Middle frontal gyrus (tissue), 1 donor: ENCODE measurements at regions not wholly inside any gene's neighbourhood (a gene's known extent, or its start where the extent isn't known, plus 50 kb on each side); places are given as distances from the start of the nearest gene placed in this dataset.

ENCODE experiments used
- DNase-seq: peaks from one replicate; pipeline ENCODE4 v3.0.0-alpha.2; 2015; ENCODE audit warnings: low spot score; ENCODE audit errors: extremely low spot score

DNA sequence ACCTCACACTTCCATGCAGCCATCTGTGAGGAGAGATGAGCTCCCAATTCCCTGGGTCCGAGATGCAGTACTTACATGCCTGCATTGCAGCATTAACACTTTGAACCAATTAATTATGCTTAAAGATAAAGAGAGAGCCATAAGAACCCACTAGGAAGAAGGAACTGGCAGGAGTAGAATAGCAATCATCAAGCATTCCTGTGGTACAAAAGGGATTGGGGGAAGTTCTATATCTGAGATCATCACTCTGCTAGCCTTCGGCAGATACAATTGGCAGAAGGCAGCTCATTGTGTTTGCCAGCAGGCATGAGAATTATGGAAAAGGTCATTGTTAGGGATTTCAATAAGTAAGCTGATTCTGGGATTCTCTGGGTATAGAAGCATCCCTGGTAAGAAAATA lies 891.4 kb downstream of the NTRK3 start:
- DNase-seq = no peak

- DNase-seq = no peak
Observed at GRCh38 chr15:87362531-87362930, 894.0 kb downstream of the NTRK3 start.

DNA sequence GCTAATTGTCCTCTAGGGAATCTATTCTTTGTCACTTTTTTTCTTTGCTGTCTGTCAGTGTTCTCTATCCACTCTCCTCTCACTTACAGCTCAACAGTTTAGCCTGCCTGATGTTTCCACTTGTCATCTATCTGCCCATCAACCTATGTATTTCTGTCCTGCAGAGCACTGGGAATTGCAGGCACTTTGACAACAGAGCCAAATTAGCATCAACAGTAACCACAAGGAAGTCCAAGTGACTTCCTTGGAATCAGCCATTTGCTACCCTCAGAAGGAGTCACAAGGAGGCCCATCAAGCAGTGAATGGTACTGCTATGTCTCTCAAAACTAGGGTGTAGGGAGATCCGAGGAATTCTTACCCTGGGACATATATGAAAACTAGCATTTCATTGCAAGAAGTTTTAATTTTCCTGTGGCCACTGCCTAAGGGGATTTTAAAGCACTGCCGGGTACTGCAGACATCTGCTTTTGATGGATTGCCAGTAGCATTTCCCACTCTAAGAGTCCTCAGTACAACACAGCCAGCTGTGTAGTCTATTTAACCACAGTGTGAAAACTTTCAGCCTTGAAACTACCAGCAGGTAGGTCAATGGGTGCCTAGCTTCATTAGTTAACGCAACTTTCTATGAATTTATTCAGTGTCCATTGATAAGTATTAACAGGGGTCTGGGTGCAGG lies 898.8 kb downstream of the NTRK3 start:
- no peak for DNase-seq

DNA sequence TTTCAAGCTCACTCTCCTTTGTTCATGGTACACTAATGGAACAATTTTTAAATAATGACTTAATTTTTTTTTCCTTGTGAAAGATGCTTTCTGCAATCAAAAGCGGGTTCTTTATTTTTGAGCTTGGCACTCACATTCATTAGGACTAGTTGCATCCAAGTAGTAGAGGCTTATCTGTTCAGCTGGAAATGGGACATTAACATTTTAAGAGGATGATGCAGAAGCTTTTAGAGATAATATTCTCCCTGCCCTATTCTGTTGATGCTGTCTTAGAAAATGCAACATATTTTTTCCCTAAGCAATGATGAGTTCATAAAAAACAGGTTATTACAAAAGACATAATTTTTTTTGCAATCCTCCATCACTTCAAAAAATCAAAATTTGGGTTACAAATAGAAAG lies 900.6 kb downstream of the NTRK3 start:
- DNase-seq = no peak

DNA sequence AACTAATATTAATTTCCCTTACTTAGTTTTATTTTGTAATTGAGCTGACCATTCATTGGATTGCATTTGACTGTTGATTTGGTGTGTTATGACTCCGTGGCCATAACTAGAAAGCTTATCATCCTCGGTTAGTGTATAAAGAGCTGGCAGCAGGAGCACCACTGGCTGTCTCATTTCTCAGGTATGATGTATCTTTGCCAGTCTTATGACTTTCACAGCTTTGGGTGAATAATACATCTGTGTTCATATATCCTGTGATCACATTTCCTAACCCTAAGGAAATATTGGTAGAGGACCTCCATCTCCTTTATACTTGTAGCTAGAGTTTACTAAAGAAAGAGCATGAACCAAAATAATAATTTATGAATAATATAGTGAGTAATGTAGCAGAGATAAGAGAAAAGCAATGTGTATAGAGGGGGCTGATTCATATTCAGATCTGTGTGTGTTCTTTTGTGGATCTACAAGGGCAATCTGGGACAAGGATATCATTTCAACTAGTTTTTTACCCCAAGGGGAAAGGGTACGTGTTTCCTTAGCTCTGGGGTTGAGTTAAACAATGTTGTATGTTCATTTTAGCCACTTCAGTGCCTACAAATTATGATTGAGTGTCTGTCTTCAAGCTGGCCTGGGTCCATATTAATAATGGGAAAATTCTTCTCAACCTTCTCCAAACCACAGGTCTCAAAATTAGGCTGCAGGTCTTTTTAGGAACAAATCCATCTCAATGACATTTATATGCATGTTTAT lies 901.7 kb downstream of the NTRK3 start:
- no peak for DNase-seq

DNA sequence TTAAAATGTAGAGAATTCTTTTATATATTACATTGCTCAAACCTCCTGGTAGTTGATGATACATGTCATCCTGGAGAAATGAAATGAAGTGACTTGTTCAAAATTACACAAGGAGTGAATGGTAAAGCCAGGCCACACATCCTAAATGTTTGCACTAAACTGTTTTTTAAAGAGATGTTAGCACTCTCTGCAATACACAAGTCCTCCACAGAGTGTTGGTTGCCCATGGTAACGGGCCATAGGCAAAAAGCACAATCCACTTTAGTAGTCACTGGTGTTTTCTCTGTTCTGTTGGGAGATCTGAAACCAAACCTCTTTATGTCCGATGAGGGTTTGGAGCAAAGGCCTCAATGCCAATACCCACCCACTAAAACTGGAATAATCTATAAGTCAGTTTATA lies 907.4 kb downstream of the NTRK3 start:
- no peak for DNase-seq

DNA sequence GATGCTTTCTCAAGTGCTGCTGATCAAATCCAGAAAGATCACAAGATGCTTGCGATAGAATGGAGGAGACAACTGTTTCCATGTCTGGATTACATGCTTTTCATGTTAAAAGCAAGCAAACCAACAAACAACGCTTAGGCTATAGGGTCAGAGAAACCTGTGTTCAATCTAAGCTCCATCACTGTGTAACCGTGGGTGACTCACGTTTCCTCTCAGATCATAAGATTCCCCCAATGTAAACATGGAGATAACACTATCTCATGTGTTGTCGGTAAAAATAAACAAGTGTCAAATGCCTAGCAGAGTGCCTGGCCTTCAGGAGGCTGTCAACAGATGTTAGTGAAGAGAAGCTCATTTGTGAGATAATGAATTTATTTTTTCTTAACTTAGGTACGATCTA lies 907.8 kb downstream of the NTRK3 start:
- DNase-seq = no peak

DNA sequence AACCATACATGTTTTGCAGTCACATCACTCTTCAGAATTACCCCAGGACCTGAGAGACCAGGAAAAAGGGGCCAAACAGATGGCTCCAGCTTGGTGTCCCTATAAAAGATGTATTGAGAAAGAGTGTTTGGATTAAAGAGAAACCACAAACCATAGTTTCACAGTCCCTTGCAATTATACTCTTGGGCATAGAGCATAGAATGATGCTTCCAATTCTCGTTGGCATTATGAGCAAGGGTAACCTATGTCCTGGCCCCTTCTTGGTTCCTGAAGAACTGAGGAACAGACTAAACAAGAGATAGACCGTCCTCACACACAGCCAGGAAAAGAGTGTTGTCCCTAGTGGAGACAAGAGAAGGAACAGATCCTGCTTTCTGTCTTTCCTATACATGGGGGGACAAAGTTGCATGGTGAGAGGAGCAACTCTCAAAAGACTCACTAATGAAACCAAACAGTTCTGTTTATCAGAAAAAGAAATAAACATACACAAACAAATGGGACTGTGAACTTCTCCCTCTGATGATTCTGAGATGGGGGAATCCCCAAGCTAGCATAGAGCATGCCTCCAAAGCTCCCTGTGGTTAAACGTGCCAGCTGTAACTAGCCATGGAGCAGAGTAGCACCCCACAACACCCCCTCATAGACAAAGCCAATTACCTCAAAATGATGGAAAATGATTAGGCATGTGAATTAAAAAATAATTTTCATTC lies 908.6 kb downstream of the NTRK3 start:
- DNase-seq = no peak

DNA sequence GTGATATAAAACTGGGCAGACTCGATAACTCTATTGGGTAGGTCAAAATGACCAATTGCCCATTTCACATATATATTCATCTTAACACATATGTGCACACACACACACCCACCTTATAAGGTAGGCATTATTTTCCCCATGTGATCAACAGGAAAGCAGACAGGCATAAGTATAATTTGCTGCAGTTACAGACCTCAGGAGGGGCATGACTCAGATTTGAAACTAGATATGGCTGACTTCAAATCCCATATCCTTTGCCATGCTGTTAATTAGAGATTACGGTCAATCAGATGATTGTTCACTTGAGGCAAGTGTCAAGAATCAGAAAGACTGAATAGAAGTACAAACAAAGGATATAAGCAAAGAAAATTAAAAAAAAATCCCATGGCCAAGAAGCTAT lies 910.6 kb downstream of the NTRK3 start:
- DNase-seq = no peak

DNA sequence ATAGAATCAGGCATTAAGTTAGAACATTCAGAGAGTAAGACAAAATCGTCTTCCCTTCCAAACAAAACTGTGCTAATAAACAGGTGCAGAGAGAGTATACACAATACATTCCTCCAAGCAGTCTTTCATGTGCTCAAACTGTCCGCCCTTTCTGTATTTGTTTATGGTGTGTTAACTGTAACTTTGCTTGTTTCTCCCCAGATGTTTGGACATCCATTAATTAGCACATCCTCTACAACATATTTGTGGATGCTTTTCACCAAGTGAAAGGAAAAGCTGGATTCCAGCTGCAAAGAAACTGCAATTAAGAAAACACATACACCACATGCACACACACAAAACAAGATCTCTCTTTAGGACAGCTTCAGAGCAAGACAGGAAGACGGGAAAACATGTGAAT lies 912.6 kb downstream of the NTRK3 start:
- DNase-seq = no peak

DNA sequence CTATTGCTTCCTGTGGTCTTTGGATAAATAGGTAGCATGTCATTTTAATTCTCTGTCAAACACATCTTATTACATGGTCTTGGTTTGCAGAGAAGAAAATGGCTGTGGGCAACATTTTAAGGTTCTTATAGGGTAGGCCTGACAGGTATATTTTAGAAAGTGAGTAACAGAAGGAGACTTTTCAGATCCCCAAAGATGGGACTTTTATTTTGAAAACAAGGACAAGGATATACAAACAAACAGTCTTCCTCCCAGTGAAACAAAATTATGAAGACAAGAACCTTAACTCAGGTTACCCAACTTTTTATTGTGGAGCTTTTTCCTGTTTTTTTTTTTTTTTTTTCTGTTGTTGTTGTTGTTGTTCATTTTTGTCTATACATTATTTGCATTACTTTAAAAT lies 916.2 kb downstream of the NTRK3 start:
- no peak for DNase-seq

- no peak for DNase-seq
Observed at GRCh38 chr15:87326269-87326668, 930.3 kb downstream of the NTRK3 start.

GRCh38 chr15:87322870-87323269 lies 933.7 kb downstream of the NTRK3 start:
- DNase-seq = no peak

DNA sequence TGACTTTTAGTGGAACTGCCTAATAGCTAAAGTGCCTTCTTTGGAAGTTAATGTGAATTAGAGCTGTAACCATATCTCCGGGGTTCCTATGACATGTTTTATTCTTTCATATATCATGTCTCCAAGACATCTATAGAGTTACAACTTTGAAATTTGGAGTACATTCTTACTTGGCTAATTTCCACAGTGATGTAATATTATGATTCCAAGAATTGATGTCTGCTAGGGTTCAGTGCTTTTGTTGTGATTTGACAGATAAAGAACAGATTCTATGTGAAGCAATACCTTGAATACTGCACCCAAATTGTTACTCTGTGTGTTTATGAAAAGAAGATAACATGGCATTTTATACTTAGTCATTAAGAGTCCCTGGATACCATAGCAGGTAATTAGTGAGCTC lies 934.3 kb downstream of the NTRK3 start:
- no peak for DNase-seq

- DNase-seq = no peak
Observed at GRCh38 chr15:87317900-87318299, 938.6 kb downstream of the NTRK3 start.

GRCh38 chr15:87312221-87312620 lies 944.3 kb downstream of the NTRK3 start:
- DNase-seq = no peak

GRCh38 chr15:87300146-87300545 lies 956.4 kb downstream of the NTRK3 start:
- no peak for DNase-seq

DNA sequence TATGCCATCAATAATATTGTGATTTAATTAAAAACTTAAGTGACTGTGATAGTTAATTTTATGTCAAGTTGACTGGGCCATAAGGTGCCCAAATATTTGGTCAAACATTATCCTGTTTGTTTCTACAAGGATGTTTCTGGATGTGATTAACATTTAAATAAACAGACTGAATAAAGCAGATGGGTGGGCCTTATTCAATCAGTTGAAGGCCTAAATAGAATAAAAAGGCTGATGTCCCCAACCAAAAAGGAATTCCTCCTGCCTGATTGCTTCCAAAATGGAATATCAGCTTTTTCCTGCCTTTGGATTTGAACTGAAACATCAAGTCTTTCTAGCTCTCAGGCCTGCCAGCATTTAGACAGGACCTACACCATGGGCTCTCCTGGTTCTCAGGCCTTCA lies 961.7 kb downstream of the NTRK3 start:
- no peak for DNase-seq

- DNase-seq = no peak
Observed at GRCh38 chr15:87293031-87293430, 963.5 kb downstream of the NTRK3 start.

GRCh38 chr15:87287156-87287555 lies 969.4 kb downstream of the NTRK3 start:
- no peak for DNase-seq

GRCh38 chr15:87269566-87269965 lies 987.0 kb downstream of the NTRK3 start:
- DNase-seq = no peak

GRCh38 chr15:87268675-87269074 lies 987.9 kb downstream of the NTRK3 start:
- no peak for DNase-seq

DNA sequence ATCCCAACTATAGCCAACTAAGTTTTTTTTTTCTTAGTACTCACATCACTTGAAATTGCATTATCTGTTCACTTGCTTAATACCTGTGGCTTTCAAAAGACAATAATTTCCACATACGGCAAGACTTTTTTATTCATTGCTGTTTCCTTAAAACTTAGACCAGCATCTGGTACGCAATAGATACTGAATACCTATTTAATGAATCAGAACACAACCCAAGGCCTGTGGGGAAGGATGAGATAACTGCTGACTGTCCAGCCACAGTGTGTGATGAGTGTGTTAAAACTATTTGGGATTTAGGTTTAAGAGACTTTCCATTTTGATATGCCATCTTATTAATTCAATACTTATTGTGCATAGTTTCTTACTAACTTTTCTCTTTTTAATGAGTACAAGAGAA lies 988.7 kb downstream of the NTRK3 start:
- no peak for DNase-seq
